ENCODE measurements at regions not wholly inside any gene's neighbourhood (a gene's known extent, or its start where the extent isn't known, plus 50 kb on each side); places are given as distances from the start of the nearest gene placed in this dataset.

DNA sequence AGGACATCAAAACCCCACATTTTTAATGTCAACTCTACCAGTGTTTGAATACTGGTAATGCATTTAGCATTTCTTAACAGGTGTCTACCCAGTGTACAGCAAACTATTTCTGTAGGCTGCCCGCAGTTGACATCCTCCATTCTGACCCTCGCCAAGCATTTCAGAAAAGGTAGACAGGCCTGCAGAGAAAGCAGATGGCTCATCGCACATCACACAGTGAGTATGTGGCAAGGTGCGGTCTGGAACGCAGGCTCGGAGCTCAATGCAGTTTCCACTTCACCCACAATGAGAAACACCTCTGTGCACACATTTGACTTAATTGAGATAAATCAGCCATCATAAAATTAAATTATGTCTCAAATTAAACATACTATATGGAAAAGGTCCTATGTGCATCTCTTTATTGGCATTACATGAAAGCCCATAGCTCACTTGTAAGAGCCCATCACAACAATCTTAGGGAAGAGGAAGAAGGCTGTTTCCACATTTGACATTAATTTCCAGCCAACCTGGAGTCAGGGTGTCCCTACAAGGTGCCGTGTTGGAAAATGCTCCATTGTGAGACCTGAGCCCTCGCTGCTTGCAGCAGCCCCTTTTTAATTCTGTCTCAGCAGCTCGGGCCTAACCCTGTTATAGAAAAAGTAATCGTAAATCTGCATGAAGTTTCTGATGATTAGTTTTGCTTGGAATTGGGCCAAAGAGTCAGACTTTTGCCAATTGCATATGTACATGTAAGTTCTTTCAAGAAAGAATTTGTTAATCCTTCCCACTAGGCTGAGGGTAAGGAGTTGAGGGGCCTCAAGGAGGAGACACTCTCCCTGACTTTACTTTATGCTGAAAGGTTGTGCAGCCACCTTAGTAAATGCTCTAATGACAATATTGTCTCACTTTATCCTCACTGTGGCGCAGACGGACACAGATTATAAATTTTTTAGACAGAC is 378.7 kb upstream of the DYNLRB2 start:
- no peak for DNase-seq (ENCODE audit: low spot score)
- intact Hi-C loops (cut with DNase I), result no loop called here

GRCh38 chr16:80158766-80159165 is 382.0 kb upstream of the DYNLRB2 start:
- no peak for DNase-seq (ENCODE audit: low spot score)
- intact Hi-C loops (cut with DNase I), result no loop called here

DNA sequence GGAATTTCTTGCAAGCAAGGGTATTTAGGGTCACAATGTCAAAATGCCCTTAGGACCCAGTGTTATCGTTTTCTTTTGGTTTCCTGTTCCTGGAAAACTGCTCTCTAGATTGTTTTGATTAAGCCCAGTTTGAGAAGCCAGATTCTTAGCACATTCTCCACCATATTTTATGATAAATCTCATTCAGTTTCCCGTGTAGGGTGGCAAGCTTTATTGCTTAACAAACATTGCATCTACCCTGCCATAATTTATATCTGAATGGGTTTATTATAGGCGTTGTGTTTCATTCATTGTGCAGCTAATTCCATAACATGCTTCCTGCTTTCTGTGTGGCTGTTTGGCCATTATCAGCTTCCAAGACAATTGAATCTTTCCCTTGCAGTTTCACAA is 389.1 kb upstream of the DYNLRB2 start:
- no peak for DNase-seq (ENCODE audit: low spot score)
- intact Hi-C loops (cut with DNase I), result no loop called here

DNA sequence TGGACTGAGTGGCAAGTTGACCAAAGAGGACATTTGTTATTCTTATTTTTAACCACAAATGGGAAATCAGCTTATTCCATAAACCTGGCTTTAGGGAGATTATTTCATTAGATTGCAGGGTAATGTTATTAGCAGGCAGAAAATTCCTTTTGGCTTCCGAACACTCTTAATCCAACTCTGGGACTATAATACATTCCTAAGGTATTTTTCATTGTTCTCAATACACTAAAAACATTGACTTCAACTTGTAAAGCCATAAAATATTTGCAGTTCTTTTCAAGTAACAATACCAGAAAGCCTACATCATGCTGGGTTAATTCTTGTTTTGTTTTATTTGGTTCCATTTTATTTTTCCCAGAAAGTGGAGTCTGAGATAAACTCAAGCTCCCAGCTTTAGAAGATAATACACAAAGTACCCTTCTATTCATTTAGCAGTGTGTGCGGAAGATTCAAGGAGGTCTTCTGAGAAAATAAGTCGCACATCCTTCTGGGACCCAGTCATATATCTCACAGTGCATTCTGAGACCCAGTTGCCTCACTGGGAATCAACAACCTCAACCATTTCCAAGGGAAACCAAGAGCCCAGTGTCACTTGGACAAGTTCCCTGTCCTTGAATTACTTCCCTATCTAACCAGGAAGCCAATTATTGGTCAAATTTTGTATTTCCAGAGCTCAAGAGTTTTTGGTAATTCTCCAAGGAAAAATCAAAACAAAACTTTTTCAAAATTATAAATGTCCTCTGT is 389.6 kb upstream of the DYNLRB2 start:
- intact Hi-C loops (cut with DNase I), result no loop called here
- no peak for DNase-seq (ENCODE audit: low spot score)

DNA sequence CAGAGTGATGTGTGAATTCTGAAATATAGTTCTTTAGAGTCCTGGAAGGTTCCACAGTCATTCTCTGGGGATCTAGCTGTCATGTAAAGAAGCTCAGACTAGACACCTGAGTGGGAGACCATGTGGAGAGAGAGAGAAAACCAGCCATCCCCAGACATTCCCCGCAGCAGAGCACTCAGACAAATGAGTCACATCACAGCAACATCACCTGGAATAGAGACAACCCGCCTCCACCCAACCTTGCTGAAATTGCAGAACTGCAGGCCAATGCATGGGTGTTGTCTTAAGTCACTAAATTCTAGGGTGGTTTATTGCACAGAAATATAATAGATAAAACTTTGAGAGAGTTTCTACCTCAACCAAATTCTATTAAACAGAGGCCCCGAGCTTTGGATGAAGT is 392.0 kb upstream of the DYNLRB2 start:
- no peak for DNase-seq (ENCODE audit: low spot score)
- intact Hi-C loops (cut with DNase I), result no loop called here

DNA sequence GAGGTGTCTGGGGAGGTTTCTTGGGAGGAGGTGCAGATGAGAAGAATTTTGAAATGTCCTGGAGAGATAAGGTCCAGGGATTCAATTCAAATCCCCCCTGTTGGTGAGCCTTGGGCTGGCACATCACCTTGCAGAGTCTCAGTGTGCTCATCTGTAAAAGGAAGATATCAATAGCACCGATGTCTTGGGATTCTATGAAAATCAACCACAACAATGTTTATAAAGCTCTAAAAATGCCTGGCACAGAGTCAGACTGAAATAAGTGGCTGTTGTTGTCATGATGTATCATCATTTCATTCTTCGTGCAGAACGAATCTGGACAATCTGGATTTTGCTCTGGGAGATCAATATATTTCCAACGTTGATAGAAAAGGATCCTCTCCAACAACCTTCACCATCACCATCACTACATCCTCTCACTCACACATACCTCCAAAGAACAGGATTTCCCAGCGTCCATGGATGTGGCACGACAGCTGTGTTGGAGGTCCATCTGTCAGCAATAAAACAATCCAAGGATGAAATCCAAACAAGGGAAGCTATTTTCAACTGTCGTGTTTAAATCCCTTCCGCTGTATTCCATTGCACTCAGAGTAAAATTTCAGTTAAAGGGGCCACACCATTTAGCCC is 393.7 kb upstream of the DYNLRB2 start:
- intact Hi-C loops (cut with DNase I), result no loop called here
- DNase-seq (ENCODE audit: low spot score), result no peak

GRCh38 chr16:80144191-80144590 is 396.6 kb upstream of the DYNLRB2 start:
- intact Hi-C loops (cut with DNase I), result no loop called here
- no peak for DNase-seq (ENCODE audit: low spot score)

GRCh38 chr16:80142940-80143339 is 397.9 kb upstream of the DYNLRB2 start:
- intact Hi-C loops (cut with DNase I), result no loop called here
- no peak for DNase-seq (ENCODE audit: low spot score)

DNA sequence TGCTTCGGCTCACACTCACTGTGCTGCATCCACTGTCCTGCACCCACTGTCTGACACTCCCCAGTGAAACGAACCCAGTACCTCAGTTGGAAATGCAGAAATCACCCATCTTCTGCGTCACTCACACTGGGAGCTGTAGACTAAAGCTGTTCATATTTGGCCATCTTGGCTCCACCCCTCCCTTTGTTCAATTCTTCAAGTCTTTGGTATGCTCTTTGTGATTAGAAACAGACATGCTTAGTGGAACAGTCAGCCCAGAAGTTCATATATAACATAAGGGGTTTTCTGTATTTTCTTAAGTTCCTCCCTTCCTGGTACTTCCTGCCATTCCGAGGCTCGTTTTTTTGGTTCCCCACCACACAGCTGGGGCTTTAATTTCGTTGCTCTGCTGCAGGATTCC is 398.5 kb upstream of the DYNLRB2 start:
- no peak for DNase-seq (ENCODE audit: low spot score)
- intact Hi-C loops (cut with DNase I), result no loop called here

GRCh38 chr16:80129791-80130190 is 411.0 kb upstream of the DYNLRB2 start:
- no peak for DNase-seq (ENCODE audit: low spot score)
- intact Hi-C loops (cut with DNase I), result no loop called here

DNA sequence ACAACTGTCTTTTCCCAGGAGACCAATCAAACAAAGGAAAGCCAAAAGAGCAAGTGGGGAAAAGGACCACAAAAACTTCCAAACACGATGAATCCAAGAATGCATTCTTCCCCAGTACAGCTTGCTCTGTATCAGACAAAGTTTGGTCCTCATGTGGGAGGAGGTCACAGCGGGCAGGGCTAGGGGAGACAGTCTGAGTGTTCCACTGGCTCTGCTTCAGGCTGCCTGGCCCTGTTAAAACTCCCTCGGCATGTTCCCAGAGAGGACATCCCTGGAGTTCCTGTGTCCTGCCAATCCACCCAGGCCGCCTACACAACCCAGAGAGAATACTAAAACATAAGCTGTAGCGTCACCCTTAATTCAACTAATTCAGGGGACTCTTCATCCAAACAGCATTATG is 415.1 kb upstream of the DYNLRB2 start:
- intact Hi-C loops (cut with DNase I), result no loop called here
- no peak for DNase-seq (ENCODE audit: low spot score)

GRCh38 chr16:80123189-80123588 is 417.6 kb upstream of the DYNLRB2 start:
- no peak for DNase-seq (ENCODE audit: low spot score)
- intact Hi-C loops (cut with DNase I), result no loop called here

- intact Hi-C loops (cut with DNase I), result no loop called here
- DNase-seq (ENCODE audit: low spot score), result no peak
These were observed 418.7 kb upstream of the DYNLRB2 start for GRCh38 chr16:80122115-80122514.

GRCh38 chr16:80121522-80121909 is 419.3 kb upstream of the DYNLRB2 start:
- DNase-seq (ENCODE audit: low spot score), result no peak
- intact Hi-C loops (cut with DNase I), result no loop called here

DNA sequence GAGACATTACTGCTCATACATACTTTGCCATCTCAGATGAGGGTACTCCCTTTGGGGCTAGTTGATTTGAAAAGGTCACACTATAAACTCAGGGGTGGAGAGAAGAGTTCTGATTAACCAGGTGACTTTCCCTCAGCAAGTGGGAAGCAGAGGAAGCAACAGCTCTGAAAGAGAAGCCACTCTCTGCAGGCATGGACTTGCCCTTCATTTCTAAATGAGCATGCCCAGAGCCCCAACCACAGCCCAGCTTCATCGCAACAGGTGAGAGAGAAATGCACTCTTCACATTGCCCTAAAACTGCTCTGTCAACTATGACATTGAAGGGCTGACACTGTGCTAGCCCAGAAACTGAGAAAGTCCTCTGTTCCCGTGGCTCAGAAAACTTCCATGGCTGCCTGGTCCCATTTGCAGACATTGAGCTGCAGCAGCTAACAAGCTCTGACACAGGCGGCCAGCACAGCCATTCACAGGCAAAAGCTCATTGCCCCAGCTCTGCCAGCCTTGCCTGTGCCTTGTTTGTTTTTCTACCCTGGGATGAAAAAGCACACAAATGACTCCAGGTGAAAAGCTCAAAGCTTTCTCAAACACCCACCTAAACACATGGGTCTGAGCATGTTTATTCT is 419.8 kb upstream of the DYNLRB2 start:
- intact Hi-C loops (cut with DNase I), result no loop called here

DNA sequence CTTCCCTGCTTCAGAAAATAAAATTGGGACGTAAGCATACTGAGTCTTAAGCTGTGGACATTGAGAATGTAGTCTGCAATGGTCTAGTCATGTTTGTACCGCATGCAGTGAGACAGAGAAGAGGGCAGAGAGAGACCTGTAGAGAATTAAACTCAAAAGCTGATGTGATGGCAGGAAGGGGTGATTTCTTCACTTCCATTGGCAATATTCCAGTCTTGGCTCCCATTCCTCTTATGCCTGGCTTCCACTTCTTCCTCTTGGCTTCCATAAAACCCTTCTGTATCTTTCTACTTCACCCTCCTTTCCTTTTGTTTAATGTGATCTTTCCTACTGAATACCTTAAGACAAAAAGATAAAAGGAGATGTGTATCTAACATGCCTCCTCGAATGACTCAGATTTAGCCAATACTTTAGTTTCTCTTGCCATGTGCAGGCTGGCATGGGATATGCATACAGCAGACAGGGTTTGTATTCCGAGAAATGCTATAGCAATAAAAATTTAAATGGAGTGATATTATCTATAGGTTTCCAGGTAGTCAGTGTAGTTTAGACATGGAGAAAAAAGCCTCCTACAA is 423.1 kb upstream of the DYNLRB2 start:
- intact Hi-C loops (cut with DNase I), result no loop called here

More for the DNA sequence above, 419.8 kb upstream of the DYNLRB2 start:
- no peak for DNase-seq (ENCODE audit: low spot score)

DNA sequence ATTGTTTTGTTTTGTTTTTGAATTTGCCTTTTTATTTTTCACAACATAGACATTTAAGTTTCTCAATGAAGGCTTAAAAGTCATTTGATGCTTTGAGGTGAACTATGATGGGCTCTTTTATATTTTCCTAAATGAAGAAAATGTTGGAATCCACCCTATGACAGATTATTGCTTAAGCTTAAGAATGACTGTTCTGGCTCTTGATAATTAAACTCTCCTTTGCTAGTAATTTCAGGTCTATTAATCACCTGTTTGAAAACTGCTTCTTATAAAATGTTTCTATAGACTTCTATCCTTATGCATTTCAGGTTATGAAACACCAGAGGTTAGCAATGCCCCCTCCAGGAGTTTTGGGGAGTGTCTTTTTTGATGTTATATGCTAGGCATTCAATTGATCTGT is 424.1 kb upstream of the DYNLRB2 start:
- DNase-seq (ENCODE audit: low spot score), result no peak
- intact Hi-C loops (cut with DNase I), result no loop called here

More for the DNA sequence above, 423.1 kb upstream of the DYNLRB2 start:
- DNase-seq (ENCODE audit: low spot score), result no peak

GRCh38 chr16:80114699-80115098 is 426.1 kb upstream of the DYNLRB2 start:
- no peak for DNase-seq (ENCODE audit: low spot score)
- intact Hi-C loops (cut with DNase I), result no loop called here

DNA sequence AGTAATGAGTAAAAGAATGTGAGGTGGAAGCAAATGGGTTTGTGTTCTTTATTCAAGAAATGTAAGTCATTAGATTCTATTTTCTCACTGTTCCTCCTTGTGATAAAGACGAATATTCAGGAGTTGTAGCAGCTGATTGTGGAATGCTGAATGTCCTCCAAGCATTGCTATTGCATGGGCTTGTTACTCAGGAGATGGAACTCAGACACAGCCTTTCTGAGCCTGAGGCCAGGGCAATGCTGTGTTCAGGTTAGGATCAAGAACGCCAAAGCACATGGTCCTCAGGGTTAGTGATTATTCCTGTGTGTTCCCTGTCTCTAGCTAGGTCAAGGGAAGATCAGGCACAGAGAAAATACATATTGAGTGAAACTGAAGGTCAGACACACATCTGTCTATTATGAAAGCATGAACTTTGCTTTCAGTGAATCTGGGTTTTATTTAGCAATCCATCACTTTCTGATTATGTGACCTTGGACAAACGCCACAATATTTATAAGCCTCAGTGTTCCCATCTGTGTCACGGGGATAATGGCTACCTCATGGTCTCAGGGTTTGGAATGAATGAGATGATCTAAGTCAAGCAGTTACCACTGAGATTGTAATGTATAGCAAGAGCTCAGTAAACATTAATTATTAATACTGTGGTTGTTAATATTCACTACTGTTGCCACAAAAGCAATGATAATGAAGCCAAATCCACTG is 426.8 kb upstream of the DYNLRB2 start:
- intact Hi-C loops (cut with DNase I), result no loop called here
- DNase-seq (ENCODE audit: low spot score), result no peak

Measured in cardiac septum (tissue), 1 donor.